OCI-LY1 (cell line): ENCODE measurements at regions not wholly inside any gene's neighbourhood (a gene's known extent, or its start where the extent isn't known, plus 50 kb on each side); places are given as distances from the start of the nearest gene placed in this dataset.

Source experiments
- H2AFZ ChIP-seq: fragments of 200-600 bp; sonication (generic), shearing (Covaris generic); 2 replicates; pipeline ENCODE4 v1.6.0; 2014; ENCODE audit warnings: antibody characterized with exemption, mild to moderate bottlenecking, low read length
- H3F3A ChIP-seq: fragments of 200-600 bp; sonication (generic), shearing (Covaris generic); 2 replicates; pipeline ENCODE4 v1.6.0; 2014; ENCODE audit warnings: mild to moderate bottlenecking, antibody characterized with exemption, low read length, moderate library complexity; ENCODE audit not compliant: insufficient read depth
- H3K27ac ChIP-seq: fragments of 200-600 bp; sonication (generic); 2 replicates; pipeline ENCODE4 v1.5.1; 2014; ENCODE audit warnings: low read length, mixed run types, mild to moderate bottlenecking, low read depth; ENCODE audit not compliant: poor library complexity, severe bottlenecking
- H3K27me3 ChIP-seq: fragments of 200-600 bp; sonication (generic); 2 replicates; pipeline ENCODE4 v1.6.0; 2014; ENCODE audit warnings: antibody characterized with exemption, mild to moderate bottlenecking, low read length, moderate library complexity; ENCODE audit not compliant: insufficient read depth
- H3K36me3 ChIP-seq: fragments of 200-600 bp; sonication (generic); 2 replicates; pipeline ENCODE4 v1.6.1; 2014; ENCODE audit warnings: mild to moderate bottlenecking, antibody characterized with exemption, low read length, moderate library complexity, mixed read lengths; ENCODE audit not compliant: insufficient read depth
- H3K4me1 ChIP-seq: fragments of 200-600 bp; sonication (generic); 2 replicates; pipeline ENCODE4 v1.5.1; 2014; ENCODE audit warnings: mild to moderate bottlenecking, low read length, moderate library complexity; ENCODE audit not compliant: insufficient read depth, severe bottlenecking
- H3K4me2 ChIP-seq: fragments of 200-600 bp; sonication (generic), shearing (Covaris generic); 2 replicates; pipeline ENCODE4 v1.6.1; 2014; ENCODE audit warnings: low read length
- H3K4me3 ChIP-seq: fragments of 200-600 bp; sonication (generic); 2 replicates; pipeline ENCODE4 v1.5.1; 2014; ENCODE audit warnings: low read length, low read depth, mild to moderate bottlenecking, mixed read lengths; ENCODE audit not compliant: poor library complexity, severe bottlenecking
- H3K79me2 ChIP-seq: fragments of 200-600 bp; shearing (Covaris generic); 2 replicates; pipeline ENCODE4 v1.6.1; 2016; ENCODE audit warnings: mixed run types, low read length, mixed read lengths; ENCODE audit not compliant: insufficient read depth
- H3K9ac ChIP-seq: fragments of 200-600 bp; sonication (generic), shearing (Covaris generic); 2 replicates; pipeline ENCODE4 v1.6.1; 2014; ENCODE audit warnings: mild to moderate bottlenecking, low read length, mixed read lengths
- H3K9me2 ChIP-seq: fragments of 200-600 bp; sonication (generic), shearing (Covaris generic); 2 replicates; pipeline ENCODE4 v1.6.1; 2014; ENCODE audit warnings: low read depth, mild to moderate bottlenecking, low read length, mixed read lengths
- H3K9me3 ChIP-seq: fragments of 200-600 bp; shearing (Covaris generic); 2 replicates; pipeline ENCODE4 v1.6.1; 2014; ENCODE audit warnings: low read length, mixed read lengths
- H4K20me1 ChIP-seq: fragments of 200-600 bp; sonication (generic), shearing (Covaris generic); 2 replicates; pipeline ENCODE4 v1.6.0; 2016; ENCODE audit warnings: mild to moderate bottlenecking, low read length; ENCODE audit not compliant: insufficient read depth
- CTCF ChIP-seq: fragments of 200-600 bp; sonication (generic), shearing (Covaris generic); IDR thresholded peaks from 2 replicates; pipeline ENCODE4 v1.5.1; 2017; ENCODE audit warnings: mild to moderate bottlenecking, antibody characterized with exemption, low read length, moderate library complexity, mixed read lengths
- EZH2 ChIP-seq: fragments of 200-600 bp; sonication (generic), shearing (Covaris generic); IDR thresholded peaks from 2 replicates; pipeline ENCODE4 v1.8.0; 2017; ENCODE audit warnings: borderline replicate concordance, mixed run types, mild to moderate bottlenecking, antibody characterized with exemption, low read length, moderate library complexity, mixed read lengths

GRCh38 chr6:106886922-106887797 is 87.4 kb downstream of the CD24 start:
- no peaks in the 10 kb centered on the region for H3K9me3 ChIP-seq
- no peak overlapping the region for H3K27ac ChIP-seq
- H3K9me2 ChIP-seq = no peaks in the 10 kb centered on the region
- no peaks in the 10 kb centered on the region for H3K27me3 ChIP-seq
- H3K79me2 ChIP-seq = no peaks in the 10 kb centered on the region
- no peaks in the 10 kb centered on the region for H3F3A ChIP-seq
- peaks cover 13% of the 10 kb centered on the region for H3K4me1 ChIP-seq
- no peaks in the 10 kb centered on the region for H3K36me3 ChIP-seq
- no peaks in the 10 kb centered on the region for H4K20me1 ChIP-seq
- H3K9ac ChIP-seq = no peak overlapping the region
- H2AFZ ChIP-seq = peak overlapping the region; percentile 29; the same call in 1 of the 2 replicates
- H3K4me2 ChIP-seq = no peak overlapping the region
- no peak overlapping the region for H3K4me3 ChIP-seq
- TF ChIP-seq CTCF (no peak), EZH2 (no peak)

GRCh38 chr6:106886081-106886843 is 88.3 kb downstream of the CD24 start:
- Histone ChIP-seq H3K4me3 (no peak overlapping the region), H3K9ac (no peak overlapping the region), H3K4me1 (peaks cover 13% of the 10 kb centered on the region), H3K79me2 (no peaks in the 10 kb centered on the region), H3K9me2 (no peaks in the 10 kb centered on the region), H3F3A (no peaks in the 10 kb centered on the region), H2AFZ (no peak overlapping the region), H3K4me2 (no peak overlapping the region), H3K27me3 (no peaks in the 10 kb centered on the region), H4K20me1 (no peaks in the 10 kb centered on the region), H3K36me3 (no peaks in the 10 kb centered on the region), H3K9me3 (no peaks in the 10 kb centered on the region), H3K27ac (no peak overlapping the region)
- TF ChIP-seq EZH2 (no peak), CTCF (no peak)

- H3K9me2 ChIP-seq = no peaks in the 10 kb centered on the region
- H3K9me3 ChIP-seq = no peaks in the 10 kb centered on the region
- H3K79me2 ChIP-seq = no peaks in the 10 kb centered on the region
- H3K9ac ChIP-seq = no peak overlapping the region
- H3K4me2 ChIP-seq = no peak overlapping the region
- H2AFZ ChIP-seq = no peak overlapping the region
- no peaks in the 10 kb centered on the region for H3K27me3 ChIP-seq
- H3K4me1 ChIP-seq = peaks cover 13% of the 10 kb centered on the region
- no peak overlapping the region for H3K4me3 ChIP-seq
- no peak overlapping the region for H3K27ac ChIP-seq
- no peaks in the 10 kb centered on the region for H4K20me1 ChIP-seq
- H3F3A ChIP-seq = no peaks in the 10 kb centered on the region
- H3K36me3 ChIP-seq = no peaks in the 10 kb centered on the region
- TF ChIP-seq EZH2 = no peak
- TF ChIP-seq CTCF = no peak
Measured at GRCh38 chr6:106885679-106886078, 88.8 kb downstream of the CD24 start.
